NCI-H2171 treated with DMSO at 0.1 percent for 48 hours (cell line): ENCODE measurements at regions not wholly inside any gene's neighbourhood (a gene's known extent, or its start where the extent isn't known, plus 50 kb on each side); places are given as distances from the start of the nearest gene placed in this dataset.
"Not testable (repeated sequence)": the region's sequence is repeated elsewhere in the genome, so short reads cannot be mapped to it uniquely, and the experiment has no call there.

Experiments
- DNase-seq: peaks from one replicate; lab custom pipeline; 2025; lab: John Stamatoyannopoulos, UW

- DNase-seq, result no peak
Measured at GRCh38 chr4:134622199-134622598, 420.6 kb upstream of the PABPC4L start.

- DNase-seq, result not testable (repeated sequence)
Measured at GRCh38 chr4:134621715-134622114, 420.1 kb upstream of the PABPC4L start.

GRCh38 chr4:134610956-134611355 is 409.4 kb upstream of the PABPC4L start:
- DNase-seq, result no peak

- no peak for DNase-seq
Measured at GRCh38 chr4:134610172-134610571, 408.6 kb upstream of the PABPC4L start.

GRCh38 chr4:134601706-134602105 is 400.1 kb upstream of the PABPC4L start:
- no peak for DNase-seq

- DNase-seq, result no peak
Measured at GRCh38 chr4:134591326-134591725, 389.7 kb upstream of the PABPC4L start.

- no peak for DNase-seq
Measured at GRCh38 chr4:134585972-134586371, 384.4 kb upstream of the PABPC4L start.

GRCh38 chr4:134567461-134567860 is 365.9 kb upstream of the PABPC4L start:
- DNase-seq, result no peak

GRCh38 chr4:134560728-134561127 is 359.1 kb upstream of the PABPC4L start:
- no peak for DNase-seq

GRCh38 chr4:134552063-134552462 is 350.5 kb upstream of the PABPC4L start:
- no peak for DNase-seq

- no peak for DNase-seq
Measured at GRCh38 chr4:134551348-134551747, 349.8 kb upstream of the PABPC4L start.

- DNase-seq, result no peak
Measured at GRCh38 chr4:134548052-134548628, 346.6 kb upstream of the PABPC4L start.

GRCh38 chr4:134546279-134546678 is 344.7 kb upstream of the PABPC4L start:
- no peak for DNase-seq

GRCh38 chr4:134544303-134544770 is 342.7 kb upstream of the PABPC4L start:
- peak; percentile 90 for DNase-seq

- DNase-seq, result no peak
Measured at GRCh38 chr4:134540588-134540987, 339.0 kb upstream of the PABPC4L start.

GRCh38 chr4:134539729-134540231 is 338.2 kb upstream of the PABPC4L start:
- DNase-seq, result peak; percentile 3

- no peak for DNase-seq
Measured at GRCh38 chr4:134537701-134538100, 336.1 kb upstream of the PABPC4L start.

GRCh38 chr4:134533068-134533467 is 331.5 kb upstream of the PABPC4L start:
- no peak for DNase-seq

GRCh38 chr4:134531013-134531412 is 329.4 kb upstream of the PABPC4L start:
- DNase-seq, result no peak

GRCh38 chr4:134529629-134530028 is 328.0 kb upstream of the PABPC4L start:
- no peak for DNase-seq

- DNase-seq, result peak; percentile 11
Measured at GRCh38 chr4:134518574-134519217, 317.1 kb upstream of the PABPC4L start.

- DNase-seq, result no peak
Measured at GRCh38 chr4:134510544-134510943, 309.0 kb upstream of the PABPC4L start.

- DNase-seq, result no peak
Measured at GRCh38 chr4:134505511-134505910, 303.9 kb upstream of the PABPC4L start.
